SK-N-SH (cell line): ENCODE measurements at regions not wholly inside any gene's neighbourhood (a gene's known extent, or its start where the extent isn't known, plus 50 kb on each side); places are given as distances from the start of the nearest gene placed in this dataset.
"Not testable (repeated sequence)": the region's sequence is repeated elsewhere in the genome, so short reads cannot be mapped to it uniquely, and the experiment has no call there.

Experiments used
- CTCF ChIA-PET: fragments of 300-600, 350-600 bp; formaldehyde crosslinking; extraction: SDS; loops from one replicate; lab custom pipeline; 2021; lab: Yijun Ruan, JAX
- POLR2A ChIA-PET: fragments of 350-600 bp; sonication (Branson Sonifier 250); formaldehyde crosslinking; extraction: SDS; loops from one replicate; lab custom pipeline; 2020; ENCODE audit warnings: antibody characterized with exemption, inconsistent platforms; lab: Yijun Ruan, JAX
- DNase-seq: peaks from one replicate; pipeline ENCODE4 v3.0.0; 2012
- H2AFZ ChIP-seq: fragments of 200-600 bp; sonication (generic); 2 replicates; pipeline ENCODE4 v1.8.1; 2016; ENCODE audit warnings: antibody characterized with exemption, mild to moderate bottlenecking, low read depth
- H3F3A ChIP-seq: fragments of 200-600 bp; sonication (generic); replicated peaks from 2 replicates; pipeline ENCODE3; 2016; ENCODE audit warnings: antibody characterized with exemption, mild to moderate bottlenecking; ENCODE audit not compliant: insufficient read depth
- H3K27ac ChIP-seq, 2 experiments: fragments of 200-500 bp in 1 of 2; fragments of 200-600 bp in 1 of 2; sonication (Bioruptor generic) in 1 of 2; sonication (generic), shearing (Covaris generic) in 1 of 2; 2 replicates each; pipeline versions ENCODE4 v1.5.1 to v1.6.1; 2014 to 2016; ENCODE audit warnings: low read depth in 2 of 2, inconsistent platforms in 1 of 2, low read length in 1 of 2, mild to moderate bottlenecking in 1 of 2, mixed read lengths in 1 of 2
- H3K27me3 ChIP-seq: fragments of 200-600 bp; sonication (generic), shearing (Covaris generic); 2 replicates; pipeline ENCODE4 v1.6.1; 2016; ENCODE audit warnings: mixed run types; ENCODE audit not compliant: insufficient read depth
- H3K36me3 ChIP-seq, 2 experiments: fragments of 200-500 bp in 1 of 2; fragments of 200-600 bp in 1 of 2; sonication (Bioruptor generic) in 1 of 2; sonication (generic) in 1 of 2; replicated peaks in 1 of 2; 2 replicates each; pipeline versions ENCODE3 to v1.5.1; 2014 to 2016; ENCODE audit warnings: low read length in 1 of 2, mild to moderate bottlenecking in 1 of 2; ENCODE audit not compliant: insufficient read depth in 2 of 2, control insufficient read depth in 1 of 2
- H3K4me1 ChIP-seq, 2 experiments: fragments of 200-500 bp in 1 of 2; fragments of 200-600 bp in 1 of 2; sonication (Bioruptor generic) in 1 of 2; sonication (generic), shearing (Covaris generic) in 1 of 2; 2 replicates each; pipeline versions ENCODE4 v1.5.1 to v1.6.1; 2014 to 2016; ENCODE audit warnings: low read depth in 1 of 2, low read length in 1 of 2, mixed run types in 1 of 2; ENCODE audit not compliant: insufficient read depth in 2 of 2, control insufficient read depth in 1 of 2
- H3K4me2 ChIP-seq: fragments of 200-600 bp; sonication (generic), shearing (Covaris generic); 2 replicates; pipeline ENCODE4 v1.6.1; 2017; ENCODE audit warnings: mixed run types
- H3K4me3 ChIP-seq, 2 experiments: fragments of 200-500 bp in 1 of 2; fragments of 200-600 bp in 1 of 2; sonication (Bioruptor generic) in 1 of 2; sonication (generic), shearing (Covaris generic) in 1 of 2; 2 replicates each; pipeline versions ENCODE4 v1.5.1 to v1.8.1; 2014 to 2016; ENCODE audit warnings: low read depth in 2 of 2, inconsistent platforms in 1 of 2, low read length in 1 of 2, mild to moderate bottlenecking in 1 of 2, mixed read lengths in 1 of 2, moderate library complexity in 1 of 2
- H3K79me2 ChIP-seq: fragments of 200-600 bp; sonication (generic); 2 replicates; pipeline ENCODE4 v1.8.1; 2017; ENCODE audit warnings: mild to moderate bottlenecking; ENCODE audit not compliant: insufficient read depth
- H3K9ac ChIP-seq: fragments of 200-600 bp; sonication (generic); 2 replicates; pipeline ENCODE4 v1.6.1; 2017; ENCODE audit warnings: mixed run types
- H3K9me2 ChIP-seq: fragments of 200-600 bp; sonication (generic); 2 replicates; pipeline ENCODE4 v1.6.1; 2017; ENCODE audit warnings: mixed run types
- H3K9me3 ChIP-seq: fragments of 200-600 bp; sonication (generic); 2 replicates; pipeline ENCODE4 v1.6.1; 2017; ENCODE audit warnings: mixed run types, mild to moderate bottlenecking, moderate library complexity
- H4K20me1 ChIP-seq: fragments of 200-600 bp; sonication (generic); 2 replicates; pipeline ENCODE4 v1.6.1; 2017; ENCODE audit warnings: mild to moderate bottlenecking, mixed run types; ENCODE audit not compliant: insufficient read depth
- CHD2 ChIP-seq: fragments of 150-350 bp; IDR thresholded peaks from 2 replicates; pipeline ENCODE4 v1.6.1; 2018; ENCODE audit warnings: low read length; ENCODE audit not compliant: partially characterized antibody
- EZH2phosphoT487 ChIP-seq: fragments of 200-600 bp; sonication (generic); IDR thresholded peaks from 2 replicates; pipeline ENCODE4 v1.6.1; 2017; ENCODE audit warnings: low read depth, mixed run types, mild to moderate bottlenecking, antibody characterized with exemption, moderate library complexity, borderline replicate concordance
- GABPA ChIP-seq: IDR thresholded peaks from 2 replicates; pipeline ENCODE4 v1.4.0; 2012; ENCODE audit warnings: low read depth, mild to moderate bottlenecking
- GATA2 ChIP-seq: sonication (generic); formaldehyde crosslinking; IDR thresholded peaks from 2 replicates; pipeline ENCODE4 v1.5.0; 2020; ENCODE audit warnings: mild to moderate bottlenecking, missing genetic modification reagents
- JUND ChIP-seq: IDR thresholded peaks from 2 replicates; pipeline ENCODE4 v1.4.0; 2012
- NRF1 ChIP-seq: IDR thresholded peaks from 2 replicates; pipeline ENCODE4 v1.6.1; 2012; ENCODE audit warnings: low read depth, mild to moderate bottlenecking, low read length
- POLR2AphosphoS5 ChIP-seq: IDR thresholded peaks from 2 replicates; pipeline ENCODE4 v1.6.1; 2012; ENCODE audit warnings: low read depth, low read length
- RCOR1 ChIP-seq: fragments of 150-350 bp; IDR thresholded peaks from 2 replicates; pipeline ENCODE4 v1.6.1; 2017; ENCODE audit warnings: antibody characterized with exemption, low read length
- WGBS: methylation state at CpG from one replicate; pipeline ENCODE4 v1.1.6; 2017; ENCODE audit warnings: low lambda C conversion rate; 5-methylcytosine and 5-hydroxymethylcytosine counted together
- TF ChIP-seq, protein P1 (sequence below): fragments of 200-600 bp; sonication (generic); IDR thresholded peaks from 2 replicates; pipeline ENCODE4 v1.6.1; 2017; ENCODE audit warnings: antibody characterized with exemption, mild to moderate bottlenecking, moderate library complexity
- TF ChIP-seq, protein P2 (sequence below): IDR thresholded peaks from 2 replicates; pipeline ENCODE4 v1.6.1; 2012; ENCODE audit warnings: mild to moderate bottlenecking, low read depth, low read length, moderate library complexity

DNA sequence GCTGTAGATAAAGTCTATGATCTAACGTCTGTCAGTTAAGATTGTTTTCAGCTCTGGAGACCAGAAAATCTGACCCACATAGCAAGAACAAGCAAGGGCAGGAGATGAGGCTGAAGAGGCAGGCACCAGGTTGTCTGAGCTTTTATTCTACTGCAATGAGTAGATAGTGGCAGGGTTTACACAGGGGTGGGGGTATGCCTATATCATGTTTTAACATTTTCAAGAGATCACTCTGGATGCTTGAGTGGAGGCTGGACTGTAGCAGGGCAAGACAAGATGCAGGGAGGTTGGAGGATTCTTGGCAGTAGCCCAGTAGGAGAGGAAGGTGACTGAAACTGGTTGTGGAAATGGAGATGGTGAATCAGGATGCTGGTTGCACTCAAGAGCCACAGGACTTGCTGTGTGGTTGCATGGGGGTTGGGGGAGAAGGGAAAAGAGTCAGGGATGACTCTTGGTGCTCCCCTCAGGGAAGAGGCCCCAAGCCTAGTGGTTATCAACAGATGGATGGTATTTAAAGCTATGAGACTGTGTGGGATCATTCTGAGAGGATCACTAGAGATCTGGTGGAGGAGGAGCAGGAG is 143.1 kb upstream of the KCNJ18 start (continued):
- TF ChIP-seq CHD2 (no peak), JUND (no peak)
- TF ChIP-seq, all 33 proteins: peak for 0

DNA sequence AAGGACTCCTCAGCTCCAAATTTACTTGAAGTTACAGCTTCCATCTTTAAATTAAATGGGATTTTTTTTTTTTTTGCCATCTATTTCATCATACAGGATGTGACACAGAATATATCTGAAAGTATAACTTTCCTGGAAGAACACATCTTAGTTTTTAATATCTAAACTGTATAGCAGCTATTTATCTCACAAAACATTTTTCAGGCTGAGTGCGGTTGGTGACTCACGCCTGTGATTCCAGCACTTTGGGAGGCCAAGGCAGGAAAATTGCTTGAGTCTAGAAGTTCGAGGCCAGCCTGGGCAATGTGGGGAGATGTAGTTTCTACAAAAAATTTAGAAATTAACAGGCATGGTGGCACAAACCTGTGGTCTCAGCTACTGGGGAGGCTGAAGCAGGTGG is 142.3 kb upstream of the KCNJ18 start:
- H3K79me2 ChIP-seq: peaks cover 12% of the 10 kb centered on the region; the same call in 1 of the 2 replicates
- H3K36me3 ChIP-seq, H2AFZ ChIP-seq, DNase-seq, H3F3A ChIP-seq, H3K27ac ChIP-seq, H3K9ac ChIP-seq, H3K9me2 ChIP-seq, H3K27me3 ChIP-seq, POLR2A ChIA-PET, H3K9me3 ChIP-seq, H3K4me1 ChIP-seq: not testable (repeated sequence)
- CTCF ChIA-PET: interaction anchor here (3.9 kb wide), 1 partner anchor 38 kb away, joined by 16 read pairs; no protein-coding TSS in a partner anchor
- peaks cover 12% of the 10 kb centered on the region for H4K20me1 ChIP-seq
- peak overlapping the region; percentile 92 for H3K4me2 ChIP-seq
- peak overlapping the region in 1 of 2 experiments; percentile 85; a peak in 1 of 4 replicates for H3K4me3 ChIP-seq
- 94% methylated on average over 3 of the region's 3 CpGs for WGBS

DNA sequence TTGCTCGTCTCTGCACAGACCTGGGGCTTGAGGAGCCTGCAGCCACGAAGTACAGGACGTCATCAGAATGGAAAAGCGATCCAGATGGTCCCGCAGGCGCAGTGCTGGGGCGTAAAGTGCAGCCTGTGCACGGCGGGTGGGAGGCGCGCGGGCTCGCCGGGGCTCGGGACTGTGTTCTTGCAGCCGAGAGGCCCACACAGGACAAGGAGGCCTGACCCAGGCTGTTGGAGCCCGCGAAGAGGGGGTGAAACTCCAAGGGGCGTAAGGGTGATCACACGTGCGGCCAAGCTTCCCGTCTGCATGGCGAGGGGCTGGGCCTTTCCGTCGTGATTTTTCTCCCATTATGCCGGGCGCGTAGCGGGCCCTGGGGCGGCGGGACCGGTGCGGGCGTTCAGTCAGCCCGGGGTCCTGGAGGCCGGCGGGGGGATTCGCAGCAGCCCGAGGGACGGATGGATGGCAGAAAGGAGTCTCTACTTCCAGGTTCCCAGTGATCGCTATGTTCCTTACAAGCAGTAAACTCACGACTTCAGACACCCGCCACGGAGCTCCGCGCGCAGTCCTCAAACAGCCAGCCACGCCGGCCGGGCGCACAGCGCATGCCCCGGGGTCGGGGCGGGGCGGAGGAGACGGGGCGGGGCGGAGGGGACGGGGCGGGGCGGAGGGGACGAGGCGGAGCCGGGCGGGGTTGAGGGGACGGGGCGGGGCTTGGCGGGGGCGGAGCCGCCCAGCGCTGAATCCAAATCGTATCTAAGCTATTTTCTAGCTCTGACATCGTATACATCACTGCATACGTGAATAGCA is 141.0 kb upstream of the KCNJ18 start:
- peaks cover 7 to 8% of the 10 kb centered on the region in 2 experiments; a peak in 3 of 4 replicates for H3K4me1 ChIP-seq
- no peaks in the 10 kb centered on the region for H3K9me3 ChIP-seq
- H3K9me2 ChIP-seq: no peaks in the 10 kb centered on the region
- peak overlapping the region; percentile 92 for H3K4me2 ChIP-seq
- no peaks in the 10 kb centered on the region for H3K27me3 ChIP-seq
- ChIA-PET CTCF (interaction anchor here (3.9 kb wide), 1 partner anchor 39 kb away, joined by 16 read pairs; no protein-coding TSS in a partner anchor), POLR2A (no interaction called here)
- peak; percentile 98 for DNase-seq
- 2% methylated on average over 23 of the region's 75 CpGs for WGBS
- H3K36me3 ChIP-seq: peaks cover 0 to 3% of the 10 kb centered on the region in 2 experiments
- peak overlapping the region; percentile 60 to 85 for H3K4me3 ChIP-seq
- peaks cover 12% of the 10 kb centered on the region for H4K20me1 ChIP-seq
- peaks cover 12% of the 10 kb centered on the region; the same call in 1 of the 2 replicates for H3K79me2 ChIP-seq
- peak overlapping the region; percentile 97 for H2AFZ ChIP-seq
- H3K9ac ChIP-seq: peak overlapping the region; percentile 85
- peak overlapping the region in 1 of 2 experiments; percentile 75; a peak in 2 of 4 replicates for H3K27ac ChIP-seq
- TF ChIP-seq RCOR1 (0 out of 2 replicates have a peak, but pooled peaks have one; percentile 33), POLR2AphosphoS5 (peak; percentile 83), CHD2 (peak; percentile 9), NRF1 (peak; percentile 72), GABPA (no peak), EZH2phosphoT487 (no peak), GATA2 (CRISPR knock-in tag) (no peak)
- TF ChIP-seq, protein P1, sequence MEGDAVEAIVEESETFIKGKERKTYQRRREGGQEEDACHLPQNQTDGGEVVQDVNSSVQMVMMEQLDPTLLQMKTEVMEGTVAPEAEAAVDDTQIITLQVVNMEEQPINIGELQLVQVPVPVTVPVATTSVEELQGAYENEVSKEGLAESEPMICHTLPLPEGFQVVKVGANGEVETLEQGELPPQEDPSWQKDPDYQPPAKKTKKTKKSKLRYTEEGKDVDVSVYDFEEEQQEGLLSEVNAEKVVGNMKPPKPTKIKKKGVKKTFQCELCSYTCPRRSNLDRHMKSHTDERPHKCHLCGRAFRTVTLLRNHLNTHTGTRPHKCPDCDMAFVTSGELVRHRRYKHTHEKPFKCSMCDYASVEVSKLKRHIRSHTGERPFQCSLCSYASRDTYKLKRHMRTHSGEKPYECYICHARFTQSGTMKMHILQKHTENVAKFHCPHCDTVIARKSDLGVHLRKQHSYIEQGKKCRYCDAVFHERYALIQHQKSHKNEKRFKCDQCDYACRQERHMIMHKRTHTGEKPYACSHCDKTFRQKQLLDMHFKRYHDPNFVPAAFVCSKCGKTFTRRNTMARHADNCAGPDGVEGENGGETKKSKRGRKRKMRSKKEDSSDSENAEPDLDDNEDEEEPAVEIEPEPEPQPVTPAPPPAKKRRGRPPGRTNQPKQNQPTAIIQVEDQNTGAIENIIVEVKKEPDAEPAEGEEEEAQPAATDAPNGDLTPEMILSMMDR: no peak
- TF ChIP-seq, protein P2, sequence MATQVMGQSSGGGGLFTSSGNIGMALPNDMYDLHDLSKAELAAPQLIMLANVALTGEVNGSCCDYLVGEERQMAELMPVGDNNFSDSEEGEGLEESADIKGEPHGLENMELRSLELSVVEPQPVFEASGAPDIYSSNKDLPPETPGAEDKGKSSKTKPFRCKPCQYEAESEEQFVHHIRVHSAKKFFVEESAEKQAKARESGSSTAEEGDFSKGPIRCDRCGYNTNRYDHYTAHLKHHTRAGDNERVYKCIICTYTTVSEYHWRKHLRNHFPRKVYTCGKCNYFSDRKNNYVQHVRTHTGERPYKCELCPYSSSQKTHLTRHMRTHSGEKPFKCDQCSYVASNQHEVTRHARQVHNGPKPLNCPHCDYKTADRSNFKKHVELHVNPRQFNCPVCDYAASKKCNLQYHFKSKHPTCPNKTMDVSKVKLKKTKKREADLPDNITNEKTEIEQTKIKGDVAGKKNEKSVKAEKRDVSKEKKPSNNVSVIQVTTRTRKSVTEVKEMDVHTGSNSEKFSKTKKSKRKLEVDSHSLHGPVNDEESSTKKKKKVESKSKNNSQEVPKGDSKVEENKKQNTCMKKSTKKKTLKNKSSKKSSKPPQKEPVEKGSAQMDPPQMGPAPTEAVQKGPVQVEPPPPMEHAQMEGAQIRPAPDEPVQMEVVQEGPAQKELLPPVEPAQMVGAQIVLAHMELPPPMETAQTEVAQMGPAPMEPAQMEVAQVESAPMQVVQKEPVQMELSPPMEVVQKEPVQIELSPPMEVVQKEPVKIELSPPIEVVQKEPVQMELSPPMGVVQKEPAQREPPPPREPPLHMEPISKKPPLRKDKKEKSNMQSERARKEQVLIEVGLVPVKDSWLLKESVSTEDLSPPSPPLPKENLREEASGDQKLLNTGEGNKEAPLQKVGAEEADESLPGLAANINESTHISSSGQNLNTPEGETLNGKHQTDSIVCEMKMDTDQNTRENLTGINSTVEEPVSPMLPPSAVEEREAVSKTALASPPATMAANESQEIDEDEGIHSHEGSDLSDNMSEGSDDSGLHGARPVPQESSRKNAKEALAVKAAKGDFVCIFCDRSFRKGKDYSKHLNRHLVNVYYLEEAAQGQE: no peak
- no peaks in the 10 kb centered on the region for H3F3A ChIP-seq

DNA sequence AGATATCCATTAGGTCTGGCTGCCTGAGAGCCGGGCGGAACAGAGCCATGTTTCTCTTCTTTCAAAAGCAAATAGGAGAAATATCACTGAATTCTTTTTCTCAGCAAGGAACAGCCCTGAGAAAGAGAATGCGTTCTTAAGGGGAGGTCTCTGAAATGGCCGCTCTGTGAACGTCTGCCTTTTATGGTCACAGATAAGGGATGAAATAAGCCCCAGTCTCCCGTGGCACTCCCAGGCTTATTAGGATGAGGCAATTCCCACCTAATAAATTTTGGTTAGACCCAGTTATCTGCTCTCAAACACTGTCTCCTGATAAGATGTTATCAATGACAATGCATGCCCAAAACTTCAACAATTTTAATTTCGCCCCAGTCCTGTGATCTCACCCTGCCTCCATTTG is 133.4 kb upstream of the KCNJ18 start:
- H3K36me3 ChIP-seq, H3K4me2 ChIP-seq, H3K27ac ChIP-seq, POLR2A ChIA-PET, H3F3A ChIP-seq, DNase-seq, H3K9ac ChIP-seq, H3K4me1 ChIP-seq, H3K4me3 ChIP-seq, H3K27me3 ChIP-seq, H3K79me2 ChIP-seq, H3K9me3 ChIP-seq, CTCF ChIA-PET, H2AFZ ChIP-seq, H4K20me1 ChIP-seq, H3K9me2 ChIP-seq: not testable (repeated sequence)
- whole genome bisulfite sequencing: 51% methylated on average over 7 of the region's 7 CpGs
